Smooth muscle cell (in vitro differentiated cells): ENCODE measurements at regions not wholly inside any gene's neighbourhood (a gene's known extent, or its start where the extent isn't known, plus 50 kb on each side); places are given as distances from the start of the nearest gene placed in this dataset.
"Not testable (repeated sequence)": the region's sequence is repeated elsewhere in the genome, so short reads cannot be mapped to it uniquely, and the experiment has no call there.

Source experiments
- DNase-seq: peaks from one replicate; lab custom pipeline; 2025; ENCODE audit not compliant: unreplicated experiment; lab: John Stamatoyannopoulos, UW
- H2AFZ ChIP-seq: fragments of 200-600 bp; sonication (generic); 2 replicates; pipeline ENCODE4 v1.6.0; 2016; ENCODE audit warnings: antibody characterized with exemption, low read depth, mild to moderate bottlenecking
- H3F3A ChIP-seq: fragments of 200-600 bp; sonication (generic); 2 replicates; pipeline ENCODE4 v1.6.0; 2017; ENCODE audit warnings: antibody characterized with exemption, low read depth
- H3K27ac ChIP-seq: fragments of 200-600 bp; sonication (generic); 2 replicates; pipeline ENCODE4 v1.5.1; 2016; ENCODE audit warnings: low read depth, mild to moderate bottlenecking
- H3K27me3 ChIP-seq: fragments of 200-600 bp; sonication (generic); 2 replicates; pipeline ENCODE4 v1.6.1; 2016; ENCODE audit warnings: low read depth, mild to moderate bottlenecking
- H3K36me3 ChIP-seq: fragments of 200-600 bp; sonication (generic); 2 replicates; pipeline ENCODE4 v1.5.1; 2016; ENCODE audit warnings: low read depth
- H3K4me1 ChIP-seq: fragments of 200-600 bp; sonication (generic); 2 replicates; pipeline ENCODE4 v1.5.1; 2016; ENCODE audit warnings: low read depth
- H3K4me2 ChIP-seq: fragments of 200-600 bp; sonication (generic); 2 replicates; pipeline ENCODE4 v1.6.0; 2016; ENCODE audit warnings: mild to moderate bottlenecking
- H3K4me3 ChIP-seq: fragments of 200-600 bp; sonication (generic); 2 replicates; pipeline ENCODE4 v1.5.1; 2016; ENCODE audit warnings: mild to moderate bottlenecking
- H3K79me2 ChIP-seq: fragments of 200-600 bp; sonication (generic); 2 replicates; pipeline ENCODE4 v1.6.0; 2016; ENCODE audit warnings: low read depth, mild to moderate bottlenecking
- H3K9ac ChIP-seq: fragments of 200-600 bp; sonication (generic); 2 replicates; pipeline ENCODE4 v1.6.0; 2016; ENCODE audit warnings: low read depth
- H3K9me3 ChIP-seq: fragments of 200-600 bp; sonication (generic); replicated peaks from 2 replicates; pipeline ENCODE4 v1.5.1; 2016; ENCODE audit warnings: low read depth
- H4K20me1 ChIP-seq: fragments of 200-600 bp; sonication (generic); 2 replicates; pipeline ENCODE4 v1.6.0; 2016; ENCODE audit warnings: low read depth
- WGBS: methylation state at CpG from one replicate; pipeline ENCODE4 v1.1.7; 2016; ENCODE audit warnings: low lambda C conversion rate; 5-methylcytosine and 5-hydroxymethylcytosine counted together
- TF ChIP-seq, protein P1 (sequence below): fragments of 200-600 bp; sonication (generic); IDR thresholded peaks from 2 replicates; pipeline ENCODE4 v1.5.1; 2017; ENCODE audit warnings: borderline replicate concordance, mild to moderate bottlenecking, antibody characterized with exemption; ENCODE audit not compliant: insufficient read depth, poor library complexity, severe bottlenecking

DNA sequence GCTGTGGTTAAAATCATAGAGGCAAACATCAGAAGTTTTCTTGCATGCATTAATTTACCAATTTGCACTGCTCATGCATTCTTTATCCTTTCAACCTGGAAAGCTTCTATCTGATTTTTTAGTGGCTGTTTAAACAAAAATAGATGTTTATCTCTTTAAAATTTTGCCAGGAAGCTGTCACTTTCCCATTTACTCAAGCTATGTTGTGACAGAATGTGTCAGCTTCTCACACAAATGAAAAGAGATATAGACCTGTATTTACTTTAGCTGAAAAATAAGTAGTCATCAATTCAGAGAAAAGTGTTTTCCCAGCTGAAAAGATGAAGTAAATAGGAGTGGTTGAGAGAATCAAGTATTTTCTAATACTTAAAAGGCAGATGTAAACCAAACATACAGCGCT, 872.8 kb downstream of the DACH1 start:
- Histone ChIP-seq H3K4me2 (no peak overlapping the region), H3K79me2 (no peaks in the 10 kb centered on the region), H2AFZ (no peak overlapping the region), H3F3A (no peaks in the 10 kb centered on the region), H3K27me3 (no peaks in the 10 kb centered on the region), H4K20me1 (no peaks in the 10 kb centered on the region), H3K9ac (no peak overlapping the region), H3K9me3 (no peaks in the 10 kb centered on the region), H3K27ac (no peak overlapping the region), H3K36me3 (no peaks in the 10 kb centered on the region), H3K4me1 (no peaks in the 10 kb centered on the region), H3K4me3 (no peak overlapping the region)
- DNase-seq, result no peak
- 91% methylated on average over 1 of the region's 1 CpG for WGBS
- TF ChIP-seq, protein P1, sequence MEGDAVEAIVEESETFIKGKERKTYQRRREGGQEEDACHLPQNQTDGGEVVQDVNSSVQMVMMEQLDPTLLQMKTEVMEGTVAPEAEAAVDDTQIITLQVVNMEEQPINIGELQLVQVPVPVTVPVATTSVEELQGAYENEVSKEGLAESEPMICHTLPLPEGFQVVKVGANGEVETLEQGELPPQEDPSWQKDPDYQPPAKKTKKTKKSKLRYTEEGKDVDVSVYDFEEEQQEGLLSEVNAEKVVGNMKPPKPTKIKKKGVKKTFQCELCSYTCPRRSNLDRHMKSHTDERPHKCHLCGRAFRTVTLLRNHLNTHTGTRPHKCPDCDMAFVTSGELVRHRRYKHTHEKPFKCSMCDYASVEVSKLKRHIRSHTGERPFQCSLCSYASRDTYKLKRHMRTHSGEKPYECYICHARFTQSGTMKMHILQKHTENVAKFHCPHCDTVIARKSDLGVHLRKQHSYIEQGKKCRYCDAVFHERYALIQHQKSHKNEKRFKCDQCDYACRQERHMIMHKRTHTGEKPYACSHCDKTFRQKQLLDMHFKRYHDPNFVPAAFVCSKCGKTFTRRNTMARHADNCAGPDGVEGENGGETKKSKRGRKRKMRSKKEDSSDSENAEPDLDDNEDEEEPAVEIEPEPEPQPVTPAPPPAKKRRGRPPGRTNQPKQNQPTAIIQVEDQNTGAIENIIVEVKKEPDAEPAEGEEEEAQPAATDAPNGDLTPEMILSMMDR, result no peak

GRCh38 chr13:70987043-70987442, 878.8 kb upstream of the KLHL1 start:
- no peaks in the 10 kb centered on the region for H3K36me3 ChIP-seq
- DNase-seq, result no peak
- H3K9me3 ChIP-seq, result no peaks in the 10 kb centered on the region
- no peaks in the 10 kb centered on the region for H3K4me1 ChIP-seq
- no peak overlapping the region for H3K9ac ChIP-seq
- no peak overlapping the region for H3K4me3 ChIP-seq
- H4K20me1 ChIP-seq, result no peaks in the 10 kb centered on the region
- no peaks in the 10 kb centered on the region for H3F3A ChIP-seq
- H3K79me2 ChIP-seq, result no peaks in the 10 kb centered on the region
- WGBS, result 95% methylated on average over 6 of the region's 6 CpGs
- H3K4me2 ChIP-seq, result no peak overlapping the region
- no peak overlapping the region for H2AFZ ChIP-seq
- no peak overlapping the region for H3K27ac ChIP-seq
- TF ChIP-seq, protein P1, result no peak
- no peaks in the 10 kb centered on the region for H3K27me3 ChIP-seq

DNA sequence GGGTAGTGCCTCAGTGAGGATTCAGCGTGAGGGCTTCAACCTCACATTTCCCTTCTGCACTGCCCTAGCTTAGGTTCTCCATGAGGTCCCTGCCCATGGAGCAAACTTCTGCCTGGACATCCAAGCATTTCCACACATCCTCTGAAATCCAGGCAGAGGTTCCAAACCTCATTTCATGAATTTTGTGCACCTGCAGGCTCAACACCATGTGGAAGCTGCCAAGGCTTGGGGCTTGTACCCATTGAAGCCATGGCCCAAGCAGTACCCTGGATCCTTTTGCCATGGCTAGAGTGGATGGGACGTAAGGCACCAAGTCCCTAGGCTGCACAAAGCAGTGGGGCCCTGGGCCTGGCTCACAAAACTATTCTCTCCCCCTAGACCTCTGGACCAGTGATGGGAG, 877.1 kb upstream of the KLHL1 start:
- H3K9me3 ChIP-seq, result no peaks in the 10 kb centered on the region
- no peak for DNase-seq
- no peaks in the 10 kb centered on the region for H3K36me3 ChIP-seq
- TF ChIP-seq, protein P1, result no peak
- WGBS, result 93% methylated on average over 2 of the region's 2 CpGs
- no peaks in the 10 kb centered on the region for H3F3A ChIP-seq
- H3K9ac ChIP-seq, result no peak overlapping the region
- H3K79me2 ChIP-seq, result no peaks in the 10 kb centered on the region
- no peak overlapping the region for H2AFZ ChIP-seq
- H3K4me3 ChIP-seq, result no peak overlapping the region
- H4K20me1 ChIP-seq, result no peaks in the 10 kb centered on the region
- H3K27me3 ChIP-seq, result no peaks in the 10 kb centered on the region
- no peaks in the 10 kb centered on the region for H3K4me1 ChIP-seq
- H3K4me2 ChIP-seq, result no peak overlapping the region
- H3K27ac ChIP-seq, result no peak overlapping the region

DNA sequence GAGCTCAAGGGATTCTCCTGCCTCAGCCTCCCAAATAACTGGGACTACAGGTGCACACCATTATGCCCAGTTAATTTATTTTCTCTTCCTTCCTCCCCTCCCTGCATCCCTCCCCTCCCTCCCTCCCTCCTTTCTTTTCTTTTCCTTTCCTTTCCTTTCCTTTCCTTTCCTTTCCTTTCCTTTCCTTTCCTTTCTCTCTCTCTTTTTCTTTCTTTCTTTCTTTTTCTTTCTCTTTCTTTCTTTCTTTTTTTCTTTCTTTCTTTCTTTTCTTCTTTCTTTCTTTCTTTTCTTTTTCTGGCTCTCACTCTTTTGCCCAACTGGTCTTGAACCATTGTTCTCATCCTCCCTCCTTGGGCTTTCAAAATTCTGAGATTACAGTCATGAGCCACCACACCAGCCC, 873.0 kb upstream of the KLHL1 start:
- H3K27ac ChIP-seq, H3K27me3 ChIP-seq, H3K9ac ChIP-seq, H4K20me1 ChIP-seq, H3K4me3 ChIP-seq, H2AFZ ChIP-seq, DNase-seq, H3K79me2 ChIP-seq, H3K36me3 ChIP-seq, H3K9me3 ChIP-seq, H3K4me2 ChIP-seq, H3K4me1 ChIP-seq, H3F3A ChIP-seq: not testable (repeated sequence)
